ENCODE measurements at regions not wholly inside any gene's neighbourhood (a gene's known extent, or its start where the extent isn't known, plus 50 kb on each side); places are given as distances from the start of the nearest gene placed in this dataset.

DNA sequence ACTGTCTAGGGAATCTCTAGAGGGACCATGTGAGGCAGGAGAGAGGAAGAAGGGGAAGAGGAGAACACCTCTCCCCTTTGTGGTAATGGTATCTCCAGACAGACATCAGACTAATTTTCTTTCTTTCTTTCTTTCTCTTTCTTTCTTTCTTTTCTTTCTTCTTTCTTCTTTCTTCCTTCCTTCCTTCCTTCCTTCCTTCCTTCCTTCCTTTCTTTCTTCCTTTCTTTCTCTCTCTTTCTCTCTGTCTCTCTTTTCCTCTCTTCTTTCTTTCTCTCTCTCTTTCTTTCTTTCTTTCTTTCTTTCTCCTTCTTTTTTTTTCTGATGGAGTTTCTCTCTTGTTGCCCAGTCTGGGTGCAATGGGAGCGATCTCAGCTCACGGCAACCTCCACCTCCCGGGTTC lies 73.2 kb upstream of the PAX2 start:
- no peak for TF ChIP-seq ZBTB21 (tag by site-specific recombination; IDR thresholded peaks at IDR 0.05)
- no peak for TF ChIP-seq KLF10 (tag by site-specific recombination; IDR thresholded peaks at IDR 0.05)
- TF ChIP-seq, protein P1, sequence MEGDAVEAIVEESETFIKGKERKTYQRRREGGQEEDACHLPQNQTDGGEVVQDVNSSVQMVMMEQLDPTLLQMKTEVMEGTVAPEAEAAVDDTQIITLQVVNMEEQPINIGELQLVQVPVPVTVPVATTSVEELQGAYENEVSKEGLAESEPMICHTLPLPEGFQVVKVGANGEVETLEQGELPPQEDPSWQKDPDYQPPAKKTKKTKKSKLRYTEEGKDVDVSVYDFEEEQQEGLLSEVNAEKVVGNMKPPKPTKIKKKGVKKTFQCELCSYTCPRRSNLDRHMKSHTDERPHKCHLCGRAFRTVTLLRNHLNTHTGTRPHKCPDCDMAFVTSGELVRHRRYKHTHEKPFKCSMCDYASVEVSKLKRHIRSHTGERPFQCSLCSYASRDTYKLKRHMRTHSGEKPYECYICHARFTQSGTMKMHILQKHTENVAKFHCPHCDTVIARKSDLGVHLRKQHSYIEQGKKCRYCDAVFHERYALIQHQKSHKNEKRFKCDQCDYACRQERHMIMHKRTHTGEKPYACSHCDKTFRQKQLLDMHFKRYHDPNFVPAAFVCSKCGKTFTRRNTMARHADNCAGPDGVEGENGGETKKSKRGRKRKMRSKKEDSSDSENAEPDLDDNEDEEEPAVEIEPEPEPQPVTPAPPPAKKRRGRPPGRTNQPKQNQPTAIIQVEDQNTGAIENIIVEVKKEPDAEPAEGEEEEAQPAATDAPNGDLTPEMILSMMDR (tag by site-specific recombination; IDR thresholded peaks at IDR 0.05), result no peak

All from HEK293 (cell line).